PC-9 (cell line): ENCODE measurements at regions not wholly inside any gene's neighbourhood (a gene's known extent, or its start where the extent isn't known, plus 50 kb on each side); places are given as distances from the start of the nearest gene placed in this dataset.

ENCODE experiments used
- CTCF ChIP-seq: fragments of 200-600 bp; sonication (generic); conservative IDR thresholded peaks from 2 replicates; pipeline ENCODE4 v1.6.1; 2017; ENCODE audit warnings: mixed run types, antibody characterized with exemption, mild to moderate bottlenecking, moderate library complexity
- EZH2 ChIP-seq: fragments of 200-600 bp; sonication (generic); IDR thresholded peaks from 2 replicates; pipeline ENCODE4 v1.8.0; 2017; ENCODE audit warnings: antibody characterized with exemption, low read depth

DNA sequence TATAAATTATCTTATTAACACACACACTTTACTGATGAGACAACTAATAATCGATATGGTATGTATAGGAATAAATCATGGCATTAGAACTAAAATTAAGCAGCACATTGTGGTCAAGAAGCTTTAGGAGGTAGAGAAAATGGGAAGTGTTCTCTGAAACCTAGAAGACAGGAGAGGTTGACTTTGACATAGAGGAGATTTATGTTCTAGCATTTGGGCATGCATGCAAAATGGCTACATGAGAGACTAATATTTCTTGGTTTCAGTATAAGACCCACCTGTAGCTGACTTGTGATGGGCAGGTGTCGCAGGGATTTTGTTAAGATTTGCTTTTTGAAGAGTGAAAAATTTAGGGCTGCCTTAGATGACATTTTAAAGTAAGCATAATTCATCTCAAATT lies 209.7 kb upstream of the POU1F1 start:
- TF ChIP-seq CTCF = no peak
- TF ChIP-seq EZH2 = no peak
